ENCODE measurements at regions not wholly inside any gene's neighbourhood (a gene's known extent, or its start where the extent isn't known, plus 50 kb on each side); places are given as distances from the start of the nearest gene placed in this dataset.

DNA sequence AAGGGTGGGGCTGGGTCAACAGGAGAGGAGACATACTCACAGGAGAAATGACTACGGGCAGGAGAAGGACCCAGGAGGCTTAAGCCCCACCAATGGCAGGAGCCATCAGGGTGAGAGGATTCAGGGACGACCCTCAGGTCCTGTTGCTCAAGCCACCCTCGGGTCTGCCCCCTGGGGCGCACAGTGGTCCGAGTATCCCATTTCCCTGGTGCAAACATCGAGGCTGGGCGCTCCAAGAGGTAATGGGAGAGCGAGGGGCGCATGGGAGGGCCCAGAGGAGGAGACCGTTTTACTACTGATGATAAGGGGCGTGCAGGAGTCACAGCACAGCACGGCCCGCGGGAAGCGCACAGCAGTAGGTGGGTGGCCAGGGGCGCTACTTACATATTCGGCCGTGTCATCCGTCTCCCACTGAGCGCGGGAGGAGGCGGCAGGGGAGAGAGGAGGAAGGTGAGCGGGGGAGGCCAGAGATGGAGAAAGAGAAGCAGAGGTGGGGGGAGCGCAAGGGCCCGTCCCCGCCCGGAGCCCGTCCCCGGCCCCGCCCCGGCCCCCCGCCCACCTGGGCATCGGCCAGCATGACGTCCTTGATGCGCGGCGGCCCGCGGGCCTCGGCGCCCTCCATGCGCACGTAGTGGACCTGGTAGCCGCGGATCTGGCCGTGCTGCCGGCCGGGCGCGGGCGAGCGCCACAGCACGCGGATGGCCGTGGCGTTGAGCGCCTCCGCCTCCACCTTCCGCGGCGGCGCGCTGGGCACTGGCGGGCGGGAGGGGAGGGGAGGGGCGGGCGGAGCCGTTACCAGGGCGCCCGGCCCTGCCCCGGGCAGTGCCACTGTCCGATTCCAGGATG, 111.5 kb downstream of the PTPRS start:
- peak overlapping the region in 1 of 4 donors; percentile 17 for H3K4me3 ChIP-seq
- in situ Hi-C loops (cut with MboI; ENCODE audit: low pct_ligation_motif_present in 1 of 4, low pct_unique_long_range_greater_than_20kb in 1 of 4, low sequenced_read_pairs in 3 of 4), result no loop called here
- H3K4me1 ChIP-seq, result peaks cover 0 to 8% (median 3%) of the 10 kb centered on the region in 4 donors
- TF ChIP-seq, protein P1, sequence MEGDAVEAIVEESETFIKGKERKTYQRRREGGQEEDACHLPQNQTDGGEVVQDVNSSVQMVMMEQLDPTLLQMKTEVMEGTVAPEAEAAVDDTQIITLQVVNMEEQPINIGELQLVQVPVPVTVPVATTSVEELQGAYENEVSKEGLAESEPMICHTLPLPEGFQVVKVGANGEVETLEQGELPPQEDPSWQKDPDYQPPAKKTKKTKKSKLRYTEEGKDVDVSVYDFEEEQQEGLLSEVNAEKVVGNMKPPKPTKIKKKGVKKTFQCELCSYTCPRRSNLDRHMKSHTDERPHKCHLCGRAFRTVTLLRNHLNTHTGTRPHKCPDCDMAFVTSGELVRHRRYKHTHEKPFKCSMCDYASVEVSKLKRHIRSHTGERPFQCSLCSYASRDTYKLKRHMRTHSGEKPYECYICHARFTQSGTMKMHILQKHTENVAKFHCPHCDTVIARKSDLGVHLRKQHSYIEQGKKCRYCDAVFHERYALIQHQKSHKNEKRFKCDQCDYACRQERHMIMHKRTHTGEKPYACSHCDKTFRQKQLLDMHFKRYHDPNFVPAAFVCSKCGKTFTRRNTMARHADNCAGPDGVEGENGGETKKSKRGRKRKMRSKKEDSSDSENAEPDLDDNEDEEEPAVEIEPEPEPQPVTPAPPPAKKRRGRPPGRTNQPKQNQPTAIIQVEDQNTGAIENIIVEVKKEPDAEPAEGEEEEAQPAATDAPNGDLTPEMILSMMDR (IDR thresholded peaks at IDR 0.05), result no peak
- TF ChIP-seq POLR2A (IDR thresholded peaks at IDR 0.05) (no peak), EP300 (IDR thresholded peaks at IDR 0.05; ENCODE audit: low read depth) (no peak), POLR2AphosphoS5 (IDR thresholded peaks at IDR 0.05) (no peak)
- no peak for DNase-seq
- H3K36me3 ChIP-seq, result no peaks in the 10 kb centered on the region
- no peak overlapping the region for H3K27ac ChIP-seq
- H3K27me3 ChIP-seq, result peaks cover 9% of the 10 kb centered on the region
- H3K9me3 ChIP-seq, result no peaks in the 10 kb centered on the region
- 52% methylated on average over 38 of the region's 72 CpGs; no CpG with 5 or more reads in 1 of the 2 donors for WGBS, 2 donors (ENCODE audit: low coverage in 1 of 2)
- intact Hi-C loops (cut with DNase I; ENCODE audit: low total_unique reads), result no loop called here

DNA sequence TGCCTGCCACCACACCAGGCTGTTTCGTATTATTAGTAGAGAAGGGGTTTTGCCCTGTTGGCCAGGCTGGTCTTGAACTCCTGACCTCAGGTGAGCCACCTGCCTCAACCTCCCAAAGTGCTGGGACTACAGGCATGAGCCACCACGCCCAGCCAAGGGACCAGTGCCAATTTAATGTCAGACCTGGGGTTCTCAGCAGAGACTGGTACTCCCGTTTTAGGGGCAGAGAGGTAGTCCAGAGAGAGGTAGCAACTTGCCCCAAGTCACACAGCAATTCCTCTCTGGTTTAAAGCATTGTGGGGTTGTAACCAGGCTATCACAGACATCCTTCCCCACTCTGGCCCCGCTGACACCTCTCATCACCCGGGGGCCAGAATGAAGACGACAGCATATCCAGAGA, 112.1 kb downstream of the PTPRS start:
- peaks cover 9% of the 10 kb centered on the region for H3K27me3 ChIP-seq
- in situ Hi-C loops (cut with MboI; ENCODE audit: low pct_ligation_motif_present in 1 of 4, low pct_unique_long_range_greater_than_20kb in 1 of 4, low sequenced_read_pairs in 3 of 4), result no loop called here
- 67% methylated on average over 6 of the region's 6 CpGs; no CpG with 5 or more reads in 1 of the 2 donors for whole genome bisulfite sequencing, 2 donors (ENCODE audit: low coverage in 1 of 2)
- DNase-seq, result no peak
- no peak for TF ChIP-seq POLR2AphosphoS5 (IDR thresholded peaks at IDR 0.05)
- no peak for TF ChIP-seq EP300 (IDR thresholded peaks at IDR 0.05; ENCODE audit: low read depth)
- TF ChIP-seq POLR2A (IDR thresholded peaks at IDR 0.05), result no peak
- TF ChIP-seq, protein P1 (IDR thresholded peaks at IDR 0.05), result no peak
- no peak overlapping the region for H3K4me3 ChIP-seq
- H3K4me1 ChIP-seq, result peaks cover 0 to 8% (median 3%) of the 10 kb centered on the region in 4 donors
- no peak overlapping the region for H3K27ac ChIP-seq
- no peaks in the 10 kb centered on the region for H3K36me3 ChIP-seq
- no peaks in the 10 kb centered on the region for H3K9me3 ChIP-seq
- intact Hi-C loops (cut with DNase I; ENCODE audit: low total_unique reads), result no loop called here

DNA sequence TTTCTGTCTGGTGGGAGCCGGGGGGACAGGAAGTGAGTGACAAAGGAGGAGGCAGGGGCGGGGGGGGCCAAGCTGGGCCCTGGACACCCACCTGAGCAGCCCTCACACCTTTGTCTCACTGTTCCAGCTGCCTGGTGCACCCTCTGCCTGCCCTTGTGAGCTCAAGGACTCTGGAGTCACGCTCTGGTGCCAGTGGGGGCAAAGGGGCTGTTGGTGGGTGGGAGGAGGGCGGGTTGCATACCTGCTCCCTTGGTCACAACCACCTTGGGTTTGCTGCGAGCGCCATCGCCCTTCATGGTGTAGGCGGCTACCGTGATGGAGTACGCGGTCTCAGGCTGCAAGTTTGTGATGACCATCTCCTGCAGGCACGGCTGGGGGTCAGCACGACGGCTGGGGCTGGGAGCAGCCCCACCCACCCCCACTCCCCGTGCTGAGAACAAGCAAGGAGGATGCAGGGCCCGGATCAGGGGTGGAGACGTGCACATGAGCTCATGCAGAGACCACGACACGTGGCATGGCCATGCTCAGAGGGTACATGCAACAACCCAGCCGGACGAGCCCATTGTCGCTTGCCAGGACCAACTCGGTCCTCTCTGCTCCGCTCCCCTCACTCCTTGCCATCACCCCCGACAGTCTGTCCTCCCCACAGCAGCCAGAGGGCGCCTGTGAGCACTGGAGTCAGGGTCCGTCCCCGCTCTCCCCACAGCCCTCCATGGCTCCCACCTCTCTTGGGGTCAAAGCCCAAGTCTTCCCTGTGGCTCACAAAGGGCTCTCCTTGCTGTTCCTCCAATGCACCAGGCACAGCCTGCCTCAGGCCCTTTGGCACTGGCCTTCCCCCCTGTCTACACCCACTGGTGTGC, 114.9 kb downstream of the PTPRS start:
- H3K27me3 ChIP-seq, result peaks cover 9% of the 10 kb centered on the region
- in situ Hi-C loops (cut with MboI; ENCODE audit: low pct_ligation_motif_present in 1 of 4, low pct_unique_long_range_greater_than_20kb in 1 of 4, low sequenced_read_pairs in 3 of 4), result no loop called here
- H3K4me1 ChIP-seq, result peaks cover 0 to 8% (median 3%) of the 10 kb centered on the region in 4 donors
- no peak overlapping the region for H3K4me3 ChIP-seq
- WGBS, 2 donors (ENCODE audit: low coverage in 1 of 2), result 50 to 74% methylated on average over 2 to 23 of the region's 28 CpGs
- TF ChIP-seq, protein P1 (IDR thresholded peaks at IDR 0.05), result peak in 4 of 5 experiments; percentile 16 to 32 (median 23)
- TF ChIP-seq EP300 (IDR thresholded peaks at IDR 0.05; ENCODE audit: low read depth), result no peak
- H3K36me3 ChIP-seq, result no peaks in the 10 kb centered on the region
- H3K9me3 ChIP-seq, result no peaks in the 10 kb centered on the region
- H3K27ac ChIP-seq, result no peak overlapping the region
- intact Hi-C loops (cut with DNase I; ENCODE audit: low total_unique reads), result no loop called here
- DNase-seq, result no peak

DNA sequence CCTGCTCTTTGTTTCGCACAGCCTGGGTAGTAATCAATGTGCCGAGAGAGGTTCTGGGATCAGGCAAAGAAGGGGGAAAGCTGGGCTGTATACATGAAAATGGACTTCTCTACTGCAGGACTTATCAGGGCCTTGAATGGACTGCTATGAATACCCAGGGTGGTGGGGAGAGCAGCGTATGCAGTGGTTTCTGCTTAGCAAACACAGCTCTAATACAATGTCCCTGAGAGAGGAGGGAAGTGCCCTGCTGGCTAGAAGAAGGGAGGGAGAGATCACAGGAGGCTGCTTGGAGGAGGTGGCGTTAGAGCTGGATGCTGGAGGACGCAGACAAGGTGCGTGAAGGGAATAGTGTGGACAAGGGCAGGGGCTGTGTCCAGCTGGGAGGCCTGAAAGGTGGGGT, 116.1 kb downstream of the PTPRS start:
- TF ChIP-seq POLR2A (IDR thresholded peaks at IDR 0.05) (no peak), EP300 (IDR thresholded peaks at IDR 0.05; ENCODE audit: low read depth) (no peak), POLR2AphosphoS5 (IDR thresholded peaks at IDR 0.05) (no peak)
- TF ChIP-seq, protein P1 (IDR thresholded peaks at IDR 0.05), result no peak
- no peak for DNase-seq
- in situ Hi-C loops (cut with MboI; ENCODE audit: low pct_ligation_motif_present in 1 of 4, low pct_unique_long_range_greater_than_20kb in 1 of 4, low sequenced_read_pairs in 3 of 4) (no loop called here), intact Hi-C loops (cut with DNase I; ENCODE audit: low total_unique reads) (no loop called here)
- Histone ChIP-seq H3K4me1 (peaks cover 0 to 5% (median 2%) of the 10 kb centered on the region in 4 donors), H3K36me3 (no peaks in the 10 kb centered on the region), H3K4me3 (no peak overlapping the region), H3K27ac (no peak overlapping the region), H3K27me3 (peaks cover 9% of the 10 kb centered on the region), H3K9me3 (no peaks in the 10 kb centered on the region)
- WGBS, 2 donors (ENCODE audit: low coverage in 1 of 2), result 79 to 100% methylated on average over 1 to 6 of the region's 6 CpGs

Data from transverse colon (tissue), 4 donors.